ENCODE measurements at regions not wholly inside any gene's neighbourhood (a gene's known extent, or its start where the extent isn't known, plus 50 kb on each side); places are given as distances from the start of the nearest gene placed in this dataset.

DNA sequence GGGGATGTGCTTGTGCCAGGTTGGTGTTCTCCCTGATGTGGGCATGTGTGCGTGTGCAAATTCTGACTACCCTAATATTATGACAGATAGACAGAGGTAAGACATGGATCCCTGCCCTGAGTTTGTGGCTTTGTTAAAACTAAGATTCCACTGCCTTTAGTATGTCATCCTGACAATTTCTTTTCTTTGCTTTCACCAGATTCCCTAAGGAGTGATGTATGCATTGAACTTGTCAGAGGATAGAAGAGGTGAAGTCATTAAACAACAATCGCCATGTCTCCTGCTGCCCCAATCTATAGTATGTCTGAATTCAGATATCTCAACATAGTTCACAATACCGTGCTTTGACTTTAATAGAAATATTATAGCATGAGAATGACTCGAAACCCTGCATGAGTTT is 137.1 kb upstream of the ELAC2 start:
- TF ChIP-seq GATA3 (IDR thresholded peaks at IDR 0.05; ENCODE audit: low read depth, low read length) = no peak
- TF ChIP-seq GATA2 (IDR thresholded peaks at IDR 0.05; ENCODE audit: low read depth, low read length) = no peak
